Urothelium cell line (cell line): ENCODE measurements at regions not wholly inside any gene's neighbourhood (a gene's known extent, or its start where the extent isn't known, plus 50 kb on each side); places are given as distances from the start of the nearest gene placed in this dataset.
"Not testable (repeated sequence)": the region's sequence is repeated elsewhere in the genome, so short reads cannot be mapped to it uniquely, and the experiment has no call there.

Experiments
- DNase-seq: peaks from one replicate; pipeline ENCODE4 v3.0.0; 2011; ENCODE audit warnings: low spot score, mixed read lengths
- FAIRE-seq: peaks from 2 replicates; lab custom pipeline; 2011; peaks lifted over from hg19 to GRCh38; lab: Jason Lieb, UNC

DNA sequence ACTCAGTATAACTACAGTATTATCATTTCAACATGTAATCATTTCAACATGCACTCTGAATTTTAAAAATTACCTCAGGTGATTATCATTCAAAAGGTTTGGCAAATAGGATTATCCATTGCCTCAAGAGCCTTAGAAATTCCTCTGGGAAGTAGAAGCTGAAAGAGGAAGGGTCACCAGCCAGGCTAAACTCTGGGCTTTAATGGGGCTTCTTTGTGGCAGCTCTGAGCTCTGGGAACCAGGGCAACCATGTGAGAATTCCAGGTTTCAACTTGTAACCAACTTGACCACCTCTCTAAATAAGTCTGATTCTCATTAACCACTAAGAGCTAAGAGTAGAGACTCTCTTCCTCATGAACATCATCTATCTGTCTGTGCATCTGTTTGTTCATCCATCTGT lies 117.2 kb upstream of the MED14 start:
- FAIRE-seq, result no peak

DNA sequence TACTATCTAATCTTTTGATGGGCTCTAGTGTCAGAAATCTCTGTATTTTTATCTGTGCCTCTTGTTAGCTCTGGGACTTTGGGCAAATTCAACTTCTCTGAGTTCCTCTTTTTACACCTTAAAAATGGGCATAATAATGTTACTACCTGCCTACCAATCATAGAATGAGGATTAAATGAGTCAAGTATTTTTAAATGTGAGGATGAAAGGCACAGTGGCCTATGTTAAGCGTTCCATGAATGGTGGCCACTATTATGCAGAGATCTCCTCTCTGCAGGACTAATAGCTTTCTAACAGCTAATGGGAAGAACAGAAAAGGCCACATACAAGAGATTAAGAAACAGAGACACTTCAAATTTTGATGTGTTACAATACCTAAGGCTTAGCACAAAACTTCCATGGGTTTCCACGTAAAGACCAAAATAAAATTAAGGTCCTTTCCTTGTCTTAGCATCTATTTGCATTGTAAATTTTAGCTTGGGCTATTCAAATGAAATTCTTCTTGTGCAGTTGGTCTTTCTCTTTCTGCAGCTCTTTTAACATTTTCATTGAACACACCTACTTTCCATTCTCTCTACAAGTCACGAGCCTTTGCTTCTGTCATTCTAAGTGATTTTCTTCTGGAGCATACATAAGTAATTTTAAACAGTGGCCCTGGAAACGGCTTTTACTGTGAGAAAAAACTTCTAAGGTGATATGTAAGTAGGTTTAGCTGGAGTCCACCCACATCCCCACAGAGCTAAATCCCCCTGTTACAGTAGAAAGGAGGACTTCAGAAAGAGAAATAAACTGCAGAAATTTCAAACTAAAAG lies 117.9 kb upstream of the MED14 start:
- FAIRE-seq, result no peak

More for the DNA sequence above, 117.2 kb upstream of the MED14 start:
- no peak for DNase-seq

DNA sequence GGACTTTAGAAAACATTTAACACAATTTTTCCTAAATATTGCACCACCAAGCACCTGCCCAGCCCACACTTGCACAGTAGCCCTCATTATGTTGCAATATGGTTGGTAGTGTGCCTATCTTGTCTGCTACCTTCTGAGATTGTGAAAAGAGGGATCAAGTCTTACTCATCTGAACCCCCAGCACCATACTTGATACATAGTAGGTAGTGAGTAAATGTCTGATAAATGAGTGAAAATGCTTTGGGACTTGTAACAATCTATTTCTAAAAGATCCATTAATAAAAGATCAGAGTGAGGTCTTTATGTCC lies 118.4 kb upstream of the MED14 start:
- FAIRE-seq (no peak), DNase-seq (no peak)

More for the DNA sequence above, 117.9 kb upstream of the MED14 start:
- no peak for DNase-seq

DNA sequence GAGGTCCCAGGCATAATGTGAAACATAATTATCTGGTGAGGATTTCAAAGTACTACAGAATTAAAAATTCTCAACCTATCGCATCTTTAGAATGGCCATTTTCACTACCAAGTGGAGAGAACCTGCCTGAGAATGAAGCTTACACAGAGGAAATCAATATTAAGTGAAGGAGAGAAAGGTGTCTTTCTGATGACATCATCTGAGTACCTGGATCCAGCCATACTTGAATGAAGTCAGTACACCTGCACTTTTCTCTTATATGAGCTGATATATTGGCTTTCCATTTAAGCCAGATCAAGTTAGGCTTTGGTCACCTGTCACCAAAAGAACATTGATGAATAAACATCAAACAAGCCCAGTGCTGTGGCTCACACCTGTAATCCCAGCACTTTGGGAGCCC lies 118.9 kb upstream of the MED14 start:
- no peak for DNase-seq
- FAIRE-seq, result no peak

DNA sequence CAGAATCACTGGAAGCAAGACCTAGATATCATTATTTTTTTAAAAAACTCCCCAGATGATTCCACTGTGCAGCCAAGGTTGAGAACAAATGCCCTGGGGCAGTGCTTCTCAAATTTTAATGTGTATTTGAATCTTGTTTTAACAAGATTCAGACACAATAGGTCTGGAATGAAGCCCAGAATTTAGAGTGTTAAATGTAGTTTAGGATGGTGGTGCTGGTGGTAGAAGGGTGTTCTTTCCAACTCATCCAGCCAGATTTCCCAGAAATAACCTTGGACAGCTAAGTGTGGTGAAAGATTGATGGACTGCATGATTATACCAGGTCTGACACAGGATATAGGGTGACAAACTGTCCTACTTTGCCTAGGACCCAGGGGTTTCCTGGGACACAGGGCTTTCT lies 120.1 kb upstream of the MED14 start:
- no peak for FAIRE-seq
- no peak for DNase-seq

DNA sequence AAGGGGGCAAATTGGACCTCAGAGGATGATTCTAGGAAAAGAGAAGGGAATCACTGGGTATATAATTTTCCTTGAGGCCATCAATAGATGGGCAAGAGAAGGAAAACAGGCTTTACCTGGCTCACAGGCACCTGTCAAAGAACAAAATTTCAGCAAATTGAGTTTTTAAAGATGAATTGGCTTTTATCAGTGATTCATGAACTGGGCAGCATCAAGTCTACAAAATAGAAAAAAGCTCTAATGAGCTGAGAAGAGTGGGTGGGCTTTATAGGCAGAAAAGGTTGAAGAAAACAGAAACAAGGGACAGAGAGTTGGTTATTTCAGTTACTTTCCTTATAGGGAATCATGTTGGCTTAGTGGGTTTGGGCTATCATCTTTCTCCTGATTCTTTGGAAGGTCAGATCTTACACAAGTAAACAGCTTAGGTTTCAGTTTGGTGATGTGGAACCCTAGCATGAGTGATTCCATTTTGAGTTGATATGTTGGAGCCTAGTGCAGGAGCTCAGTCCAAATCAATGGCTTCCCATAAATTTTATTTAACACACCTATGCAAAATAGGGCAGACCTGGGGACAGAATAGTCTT lies 120.7 kb upstream of the MED14 start:
- FAIRE-seq (no peak), DNase-seq (no peak)

DNA sequence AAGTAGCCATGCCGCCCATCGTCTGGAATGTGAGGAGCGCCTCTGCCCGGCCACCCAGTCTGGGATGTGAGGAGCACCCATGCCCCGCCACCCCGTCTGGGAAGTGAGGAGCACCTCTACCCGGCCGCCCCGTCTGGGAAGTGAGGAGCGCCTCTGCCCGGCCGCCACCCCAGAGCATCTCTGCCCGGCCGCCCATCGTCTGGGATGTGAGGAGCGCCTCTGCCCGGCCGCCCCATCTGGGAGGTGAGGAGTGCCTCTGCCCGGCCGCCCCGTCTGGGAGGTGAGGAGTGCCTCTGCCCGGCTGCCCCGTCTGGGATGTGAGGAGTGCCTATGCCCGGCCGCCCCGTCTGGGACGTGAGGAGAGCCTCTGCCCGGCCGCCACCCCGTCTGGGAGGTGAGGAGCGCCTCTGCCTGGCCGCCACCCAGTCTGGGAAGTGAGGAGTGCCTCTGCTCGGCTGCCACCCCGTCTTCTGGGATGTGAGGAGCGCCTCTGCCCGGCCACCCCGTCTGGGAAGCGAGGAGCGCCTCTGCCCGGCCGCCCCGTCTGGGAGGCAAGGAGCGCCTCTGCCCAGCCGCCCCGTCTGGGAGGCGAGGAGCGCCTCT lies 126.7 kb upstream of the MED14 start:
- not testable (repeated sequence) for FAIRE-seq

DNA sequence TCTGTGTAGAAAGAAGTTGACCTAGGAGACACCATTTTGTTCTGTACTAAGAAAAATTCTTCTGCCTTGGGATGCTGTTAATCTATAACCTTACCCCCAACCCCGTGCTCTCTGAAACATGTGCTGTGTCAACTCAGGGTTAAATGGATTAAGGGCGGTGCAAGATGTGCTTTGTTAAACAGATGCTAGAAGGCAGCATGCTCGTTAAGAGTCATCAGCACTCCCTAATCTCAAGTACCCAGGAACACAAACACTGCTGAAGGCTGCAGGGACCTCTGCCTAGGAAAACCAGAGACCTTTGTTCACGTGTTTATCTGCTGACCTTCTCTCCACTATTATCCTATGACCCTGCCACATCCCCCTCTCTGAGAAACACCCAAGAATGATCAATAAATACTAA lies 127.9 kb upstream of the MED14 start:
- not testable (repeated sequence) for FAIRE-seq

More for the DNA sequence above, 126.7 kb upstream of the MED14 start:
- DNase-seq, result not testable (repeated sequence)

DNA sequence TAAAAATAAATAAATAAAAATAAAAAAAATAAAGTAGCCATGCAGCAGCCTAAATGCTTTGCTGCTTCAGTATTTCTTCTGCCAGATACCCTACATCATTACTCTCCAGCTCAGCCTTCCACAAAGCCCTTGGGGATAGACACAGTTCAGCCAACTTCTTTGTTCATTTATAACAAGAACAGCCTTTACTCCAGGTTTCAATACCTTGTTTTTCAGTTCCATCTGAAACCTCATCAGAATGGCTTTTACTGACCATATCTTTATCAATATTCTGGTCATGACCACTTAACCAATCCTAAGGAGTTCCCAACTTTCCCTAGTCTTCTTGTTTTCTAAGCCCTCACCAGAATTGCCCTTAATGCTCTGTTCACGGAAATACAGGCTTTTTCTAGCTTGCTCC lies 128.3 kb upstream of the MED14 start:
- FAIRE-seq, result no peak

More for the DNA sequence above, 127.9 kb upstream of the MED14 start:
- not testable (repeated sequence) for DNase-seq

DNA sequence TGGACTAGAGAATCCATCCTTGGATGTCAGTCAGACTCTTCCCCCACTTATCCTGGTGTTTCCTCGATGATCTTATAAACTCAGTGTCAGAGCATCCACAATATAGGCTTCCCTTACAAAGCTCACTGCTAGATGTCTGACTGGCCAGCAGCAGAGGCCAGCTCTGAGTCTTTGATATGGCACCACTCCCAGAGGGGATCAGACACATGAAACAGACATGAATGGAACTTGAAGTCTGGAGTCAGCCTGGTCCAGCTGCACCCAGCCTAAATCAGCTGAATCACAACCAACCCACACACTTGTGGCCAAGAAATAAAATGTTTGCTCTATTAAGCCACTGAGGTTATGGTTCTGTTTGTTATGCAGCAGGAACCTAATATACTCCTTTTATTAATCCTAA lies 129.6 kb upstream of the MED14 start:
- DNase-seq (peak; percentile 38), FAIRE-seq (no peak)

More for the DNA sequence above, 128.3 kb upstream of the MED14 start:
- no peak for DNase-seq

DNA sequence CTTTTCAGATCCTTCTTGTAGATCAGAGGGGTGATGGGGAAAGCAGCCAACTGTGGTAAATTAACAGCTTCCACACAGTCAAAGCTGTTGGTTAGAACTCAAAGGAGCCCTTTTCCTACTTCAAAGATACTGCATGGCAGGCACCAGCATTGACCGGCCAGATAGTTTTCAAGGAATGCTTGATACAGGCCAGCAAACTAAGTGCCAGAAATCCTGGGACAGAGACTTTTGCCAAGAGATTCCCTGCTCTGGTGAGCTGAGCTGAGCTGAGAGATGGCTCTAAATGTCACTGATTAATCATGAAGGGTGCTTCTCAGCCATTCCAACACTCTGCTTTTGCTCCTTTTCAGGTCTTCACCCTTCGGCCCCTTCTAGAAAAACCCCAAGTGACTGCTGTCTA lies 131.6 kb upstream of the MED14 start:
- FAIRE-seq (no peak), DNase-seq (no peak)

DNA sequence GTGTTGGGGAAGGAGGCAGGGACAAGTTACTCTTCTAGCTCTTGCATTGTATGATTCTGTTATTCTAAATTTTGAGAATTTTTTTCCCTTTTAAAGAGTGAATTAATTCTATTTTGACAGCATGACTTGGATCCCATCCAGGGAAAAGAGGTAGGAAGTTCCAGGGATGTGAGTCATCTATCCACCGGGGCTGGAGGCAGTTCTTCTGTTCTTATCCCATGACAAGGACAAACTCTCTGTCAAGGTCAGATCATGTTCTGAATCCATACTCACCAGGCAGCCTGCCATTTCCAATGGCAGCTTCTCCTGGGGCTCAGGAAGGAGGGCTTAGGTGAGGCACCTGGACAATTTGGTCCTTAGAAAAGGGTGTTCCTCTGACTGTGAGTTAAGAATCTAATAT lies 132.0 kb upstream of the MED14 start:
- no peak for FAIRE-seq

DNA sequence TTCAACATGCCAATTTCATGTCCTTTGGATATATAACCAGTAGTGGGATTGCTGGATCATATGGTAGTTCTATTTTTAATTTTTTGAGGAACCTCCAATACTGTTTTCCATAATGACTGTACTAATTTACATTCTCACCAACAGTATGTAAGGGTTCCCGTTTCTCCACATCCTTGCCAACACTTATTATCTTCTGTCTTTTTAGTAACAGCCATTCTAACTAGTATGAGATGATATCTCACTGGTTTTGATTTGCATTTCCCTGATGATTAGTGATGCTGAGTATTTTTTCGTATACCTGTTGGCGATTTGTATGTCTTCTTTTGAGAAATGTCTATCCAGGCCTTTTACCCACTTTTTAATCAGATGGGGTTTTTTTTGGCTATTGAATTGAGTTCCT lies 133.5 kb upstream of the MED14 start:
- no peak for FAIRE-seq
- no peak for DNase-seq

More for the DNA sequence above, 132.0 kb upstream of the MED14 start:
- peak; percentile 83 for DNase-seq

DNA sequence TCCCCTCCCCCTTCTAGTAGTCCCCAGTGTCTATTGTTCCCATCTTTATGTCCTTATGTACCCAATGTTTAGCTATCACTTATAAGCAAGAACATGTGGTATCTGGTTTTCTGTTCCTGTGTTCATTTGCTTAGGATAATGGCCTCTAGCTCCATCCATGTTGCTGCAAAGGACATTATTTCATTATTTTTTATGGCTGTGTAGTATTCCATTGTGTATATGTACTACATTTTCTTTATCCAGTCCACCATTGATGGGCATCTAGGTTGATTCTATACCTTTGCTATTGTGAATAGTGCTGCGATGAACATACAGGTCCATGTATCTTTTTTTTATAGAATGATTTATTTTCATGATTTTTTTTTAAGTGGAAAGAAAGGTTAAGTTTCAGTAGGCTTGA lies 135.6 kb upstream of the MED14 start:
- not testable (repeated sequence) for DNase-seq, FAIRE-seq

DNA sequence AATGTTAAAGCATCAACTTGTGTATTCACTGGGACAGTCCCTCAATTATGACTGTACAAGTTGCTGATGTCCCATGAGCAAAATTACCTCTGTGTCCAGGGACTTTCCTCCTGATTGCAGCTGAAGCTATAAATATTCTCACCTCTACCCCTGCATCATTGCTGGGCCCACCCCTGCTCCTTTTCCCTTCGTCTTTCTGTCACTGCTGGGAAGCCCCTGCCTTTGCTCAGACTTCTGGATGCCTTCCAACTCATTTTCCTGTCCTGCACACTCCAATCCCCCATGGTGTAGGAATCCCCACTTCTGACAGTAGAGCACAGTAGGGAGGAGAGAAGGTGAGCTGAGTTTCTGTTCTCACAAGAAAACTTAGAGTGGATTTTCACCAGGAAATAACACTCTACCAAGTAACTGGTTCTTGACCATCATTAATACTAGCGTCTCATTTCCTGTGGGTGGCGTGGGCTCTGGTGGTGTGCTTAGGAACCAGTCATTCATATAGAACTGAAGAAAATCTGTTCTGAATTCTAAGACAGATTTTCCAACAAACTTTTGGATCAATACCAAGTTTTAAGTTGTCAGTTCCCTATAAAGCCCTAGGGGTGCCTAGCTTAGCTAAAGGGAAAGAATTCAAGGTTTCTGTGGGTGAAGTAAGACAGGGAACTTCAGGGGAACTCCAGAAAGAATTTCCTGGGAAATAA lies 136.2 kb upstream of the MED14 start:
- FAIRE-seq (no peak), DNase-seq (no peak)

DNA sequence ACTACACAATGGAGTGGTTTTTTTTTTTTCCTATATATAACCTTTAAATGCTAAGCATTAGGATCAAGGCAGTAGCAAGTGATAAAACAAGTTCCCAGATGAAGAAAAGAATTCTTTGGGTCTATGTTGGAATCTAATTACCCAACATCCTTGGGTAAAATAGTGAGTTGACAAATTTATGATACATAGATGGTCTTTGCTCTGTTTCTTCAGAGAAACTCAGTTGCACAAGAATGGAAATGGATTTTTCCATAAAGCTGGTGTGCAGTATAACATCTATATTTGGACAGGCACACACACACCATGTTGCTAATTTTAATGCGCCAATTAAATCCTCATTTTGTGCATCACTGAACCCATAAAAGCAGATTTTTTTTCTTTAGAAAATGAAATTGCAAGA lies 137.0 kb upstream of the MED14 start:
- DNase-seq (no peak), FAIRE-seq (no peak)

DNA sequence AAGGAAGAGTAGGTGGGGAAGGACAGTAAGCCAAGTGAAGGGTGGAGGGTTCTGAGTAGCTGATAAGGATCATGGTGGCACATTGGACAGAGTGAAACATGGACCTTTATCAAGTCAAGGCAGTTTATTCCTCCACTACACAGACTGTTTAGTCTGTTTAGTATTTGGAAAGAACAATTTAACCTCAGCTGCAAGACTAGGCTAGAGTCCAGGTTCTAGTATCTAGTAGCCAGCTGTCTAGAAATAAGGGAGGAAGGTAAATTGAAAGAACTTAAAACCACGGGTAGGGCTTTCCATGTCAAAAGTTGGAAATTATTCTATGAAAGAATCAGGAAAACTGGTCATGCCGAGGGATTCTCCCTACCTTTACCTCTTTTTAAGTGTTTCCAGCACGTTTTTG lies 140.1 kb upstream of the MED14 start:
- no peak for DNase-seq
- FAIRE-seq, result no peak

DNA sequence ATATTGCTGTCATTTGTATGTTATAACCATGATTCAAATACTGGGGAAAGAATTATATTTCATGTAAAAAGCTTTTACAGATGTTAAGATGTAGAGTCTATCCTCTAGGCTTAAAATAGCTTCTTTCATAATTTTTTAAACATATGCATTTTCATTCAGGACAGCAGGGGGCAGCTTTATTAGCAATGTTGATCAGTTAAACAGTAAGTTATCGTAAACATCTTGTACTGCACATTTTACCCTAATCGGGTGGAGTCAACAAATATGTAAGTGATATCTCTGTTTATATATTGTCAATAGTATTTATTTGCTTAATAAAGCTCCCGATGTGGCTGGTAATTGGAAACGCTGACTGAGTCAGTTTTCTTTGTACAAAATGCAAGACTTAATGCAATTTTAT lies 142.5 kb upstream of the MED14 start:
- FAIRE-seq, result no peak
- no peak for DNase-seq

DNA sequence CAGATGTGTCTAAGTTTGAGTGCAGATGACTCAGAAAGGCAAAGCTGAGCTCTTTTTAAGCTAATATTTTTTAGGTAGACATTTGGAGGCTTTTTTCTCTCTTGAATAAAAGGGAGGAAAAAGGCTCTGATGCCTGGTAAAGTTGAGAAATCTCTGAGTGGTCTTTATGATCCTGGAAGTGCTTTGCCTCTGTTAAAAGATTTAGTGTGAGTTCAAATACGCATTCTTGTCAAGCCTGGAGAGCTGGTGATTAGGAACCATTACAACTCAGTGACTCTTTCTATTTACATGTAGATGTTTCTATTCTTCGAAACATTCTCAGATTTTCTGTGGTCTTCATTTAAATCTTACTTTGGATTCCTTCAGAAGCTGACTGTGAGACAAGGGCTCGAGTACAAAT lies 143.4 kb upstream of the MED14 start:
- no peak for DNase-seq
- FAIRE-seq, result no peak

DNA sequence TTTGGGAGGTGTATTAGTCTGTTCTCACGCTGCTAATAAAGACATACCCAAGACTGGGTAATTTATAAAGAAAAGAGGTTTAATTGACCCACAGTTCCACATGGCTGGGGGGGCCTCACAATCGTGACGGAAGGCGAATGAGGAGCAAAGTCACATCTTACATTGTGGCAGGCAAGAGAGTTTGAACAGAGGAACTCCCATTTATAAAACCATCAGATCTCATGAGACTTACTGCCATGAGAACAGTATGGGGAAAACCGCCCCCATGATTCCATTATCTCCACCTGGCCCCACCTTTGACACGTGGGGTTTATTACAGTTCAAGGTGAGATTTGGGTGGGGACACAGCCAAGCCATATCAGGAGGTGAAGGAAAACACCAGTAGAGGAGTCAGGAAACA lies 143.8 kb upstream of the MED14 start:
- FAIRE-seq, DNase-seq: not testable (repeated sequence)

DNA sequence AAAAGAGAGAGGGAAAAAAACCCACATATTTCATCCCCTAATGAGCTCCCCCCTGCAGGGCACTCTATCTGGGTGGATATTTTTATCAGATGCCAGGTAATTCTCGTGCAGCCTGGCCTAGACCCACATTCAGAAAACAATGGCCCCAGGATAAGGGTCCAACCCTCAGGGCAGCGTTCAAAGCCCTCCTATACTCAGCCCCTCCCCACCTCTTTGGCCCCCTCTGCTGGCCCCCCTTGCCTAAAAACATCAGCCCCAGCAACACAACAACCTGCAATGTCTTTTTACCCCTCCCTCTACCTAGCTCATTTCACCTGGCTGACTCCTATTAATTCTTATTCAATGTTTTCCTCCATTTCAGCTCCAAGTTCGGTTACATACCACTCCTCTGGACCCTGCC lies 145.4 kb upstream of the MED14 start:
- FAIRE-seq, result no peak
- no peak for DNase-seq
